Astrocyte (in vitro differentiated cells and primary cell): ENCODE measurements at regions not wholly inside any gene's neighbourhood (a gene's known extent, or its start where the extent isn't known, plus 50 kb on each side); places are given as distances from the start of the nearest gene placed in this dataset.

Experiments
- DNase-seq: peaks from one replicate; pipeline ENCODE4 v3.0.0-alpha.2; 2010; ENCODE audit warnings: low read depth
- FAIRE-seq: peaks from 2 replicates; lab custom pipeline; 2011; peaks lifted over from hg19 to GRCh38; lab: Jason Lieb, UNC
- H2AFZ ChIP-seq: 2 replicates; pipeline ENCODE4 v1.6.0; 2012; ENCODE audit warnings: low read depth, low read length, inconsistent platforms
- H3K27ac ChIP-seq: 2 replicates; pipeline ENCODE4 v1.5.1; 2011; ENCODE audit warnings: low read depth, low read length, inconsistent platforms
- H3K27me3 ChIP-seq: 2 replicates; pipeline ENCODE4 v1.6.0; 2011; ENCODE audit warnings: low read length, inconsistent platforms; ENCODE audit not compliant: insufficient read depth
- H3K36me3 ChIP-seq: 2 replicates; pipeline ENCODE4 v1.5.1; 2011; ENCODE audit warnings: low read length, inconsistent platforms; ENCODE audit not compliant: insufficient read depth
- H3K4me1 ChIP-seq: 2 replicates; pipeline ENCODE4 v1.5.1; 2011; ENCODE audit warnings: low read length, inconsistent platforms; ENCODE audit not compliant: insufficient read depth
- H3K4me2 ChIP-seq: 2 replicates; pipeline ENCODE4 v1.6.0; 2012; ENCODE audit warnings: low read length, inconsistent platforms
- H3K4me3 ChIP-seq: 2 replicates; pipeline ENCODE4 v1.5.1; 2011; ENCODE audit warnings: low read depth, mild to moderate bottlenecking, low read length, inconsistent platforms; ENCODE audit not compliant: insufficient read depth
- H3K79me2 ChIP-seq: 2 replicates; pipeline ENCODE4 v1.6.0; 2012; ENCODE audit warnings: mild to moderate bottlenecking, low read length, inconsistent platforms; ENCODE audit not compliant: insufficient read depth
- H3K9ac ChIP-seq: 2 replicates; pipeline ENCODE4 v1.6.0; 2012; ENCODE audit warnings: mild to moderate bottlenecking, low read length, inconsistent platforms
- H3K9me3 ChIP-seq: 2 replicates; pipeline ENCODE4 v1.5.1; 2012; ENCODE audit warnings: low read depth, mild to moderate bottlenecking, low read length, inconsistent platforms; ENCODE audit not compliant: insufficient read depth
- H4K20me1 ChIP-seq: 2 replicates; pipeline ENCODE4 v1.6.0; 2012; ENCODE audit warnings: low read length, inconsistent platforms; ENCODE audit not compliant: insufficient read depth
- H3K27ac Mint-ChIP-seq: one replicate; pipeline ENCODE4 v1.8.0; 2021; ENCODE audit warnings: mild to moderate bottlenecking, mixed read lengths; ENCODE audit not compliant: unreplicated experiment
- H3K27me3 Mint-ChIP-seq: one replicate; pipeline ENCODE4 v1.8.0; 2021; ENCODE audit warnings: low read depth, mixed read lengths; ENCODE audit not compliant: unreplicated experiment
- H3K36me3 Mint-ChIP-seq: one replicate; pipeline ENCODE4 v1.8.0; 2021; ENCODE audit warnings: low read depth, mixed read lengths; ENCODE audit not compliant: unreplicated experiment
- H3K4me1 Mint-ChIP-seq: one replicate; pipeline ENCODE4 v1.8.0; 2021; ENCODE audit warnings: low read depth, mixed read lengths; ENCODE audit not compliant: unreplicated experiment
- H3K4me3 Mint-ChIP-seq: one replicate; pipeline ENCODE4 v1.8.0; 2021; ENCODE audit warnings: mild to moderate bottlenecking, moderate library complexity, mixed read lengths; ENCODE audit not compliant: unreplicated experiment
- H3K9me3 Mint-ChIP-seq: one replicate; pipeline ENCODE4 v1.8.0; 2021; ENCODE audit warnings: mild to moderate bottlenecking, mixed read lengths; ENCODE audit not compliant: unreplicated experiment
- EZH2 ChIP-seq: IDR thresholded peaks from 2 replicates; pipeline ENCODE4 v1.6.1; 2012; ENCODE audit warnings: mild to moderate bottlenecking, low read length, inconsistent platforms; ENCODE audit not compliant: insufficient read depth
- TF ChIP-seq, protein P1 (sequence below): IDR thresholded peaks from 2 replicates; pipeline ENCODE4 v1.5.1; 2011; ENCODE audit warnings: low read depth, mild to moderate bottlenecking, inconsistent platforms, low read length, moderate library complexity; ENCODE audit not compliant: insufficient read depth

DNA sequence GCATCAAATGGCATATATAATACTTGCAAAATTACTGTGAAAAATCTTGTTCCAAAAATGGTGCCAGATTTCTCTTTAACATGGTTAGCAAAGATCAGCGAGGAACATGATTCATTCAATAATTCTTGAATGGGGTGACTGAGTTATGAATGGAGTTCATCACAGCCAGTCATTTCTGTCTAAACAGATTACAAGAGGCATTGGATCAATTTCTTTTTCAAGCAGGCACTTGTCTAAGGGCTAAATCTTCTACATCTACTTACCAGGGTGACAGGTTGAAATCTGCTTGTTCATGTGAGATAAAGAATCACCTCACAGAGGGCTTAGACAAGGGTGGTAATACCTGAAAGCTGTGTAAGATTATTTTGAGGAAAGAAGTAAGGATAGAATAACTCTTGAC, 247.7 kb downstream of the ATP23 start:
- Histone ChIP-seq H3K79me2 (no peaks in the 10 kb centered on the region), H3K27me3 (no peaks in the 10 kb centered on the region), H3K4me2 (no peak overlapping the region), H2AFZ (no peak overlapping the region), H3K9me3 (no peaks in the 10 kb centered on the region), H3K27ac (no peak overlapping the region), H3K4me3 (no peak overlapping the region), H3K4me1 (no peaks in the 10 kb centered on the region), H4K20me1 (no peaks in the 10 kb centered on the region), H3K36me3 (no peaks in the 10 kb centered on the region), H3K9ac (no peak overlapping the region)
- Mint-ChIP-seq H3K27me3 (no peaks in the 10 kb centered on the region), H3K4me1 (no peaks in the 10 kb centered on the region), H3K9me3 (peaks cover 9% of the 10 kb centered on the region), H3K27ac (no peak overlapping the region), H3K4me3 (no peak overlapping the region), H3K36me3 (no peaks in the 10 kb centered on the region)
- no peak for TF ChIP-seq EZH2
- TF ChIP-seq, protein P1, sequence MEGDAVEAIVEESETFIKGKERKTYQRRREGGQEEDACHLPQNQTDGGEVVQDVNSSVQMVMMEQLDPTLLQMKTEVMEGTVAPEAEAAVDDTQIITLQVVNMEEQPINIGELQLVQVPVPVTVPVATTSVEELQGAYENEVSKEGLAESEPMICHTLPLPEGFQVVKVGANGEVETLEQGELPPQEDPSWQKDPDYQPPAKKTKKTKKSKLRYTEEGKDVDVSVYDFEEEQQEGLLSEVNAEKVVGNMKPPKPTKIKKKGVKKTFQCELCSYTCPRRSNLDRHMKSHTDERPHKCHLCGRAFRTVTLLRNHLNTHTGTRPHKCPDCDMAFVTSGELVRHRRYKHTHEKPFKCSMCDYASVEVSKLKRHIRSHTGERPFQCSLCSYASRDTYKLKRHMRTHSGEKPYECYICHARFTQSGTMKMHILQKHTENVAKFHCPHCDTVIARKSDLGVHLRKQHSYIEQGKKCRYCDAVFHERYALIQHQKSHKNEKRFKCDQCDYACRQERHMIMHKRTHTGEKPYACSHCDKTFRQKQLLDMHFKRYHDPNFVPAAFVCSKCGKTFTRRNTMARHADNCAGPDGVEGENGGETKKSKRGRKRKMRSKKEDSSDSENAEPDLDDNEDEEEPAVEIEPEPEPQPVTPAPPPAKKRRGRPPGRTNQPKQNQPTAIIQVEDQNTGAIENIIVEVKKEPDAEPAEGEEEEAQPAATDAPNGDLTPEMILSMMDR: no peak
- DNase-seq: no peak
- FAIRE-seq: no peak

DNA sequence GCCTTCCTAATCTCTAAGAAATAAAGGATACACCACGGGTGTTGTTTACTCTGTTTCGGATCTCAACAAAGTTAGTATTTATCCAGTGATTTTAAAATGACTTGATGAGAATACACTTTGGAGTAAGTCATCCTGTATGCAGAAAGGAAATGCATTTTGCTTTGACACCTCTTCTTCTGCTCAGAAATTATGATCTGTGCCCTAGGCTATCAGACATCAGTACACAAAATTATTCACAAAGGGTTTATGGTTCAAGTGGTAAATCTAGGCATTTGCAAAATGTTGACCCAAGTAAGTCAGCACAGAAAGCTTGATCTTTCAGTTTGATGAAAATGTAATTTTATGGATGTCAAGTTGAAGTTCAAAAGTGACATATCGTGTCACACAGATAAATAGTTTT, 248.5 kb downstream of the ATP23 start:
- no peaks in the 10 kb centered on the region for H3K27me3 Mint-ChIP-seq
- TF ChIP-seq, protein P1: no peak
- TF ChIP-seq EZH2: no peak
- no peak overlapping the region for H2AFZ ChIP-seq
- H3K4me1 Mint-ChIP-seq: no peaks in the 10 kb centered on the region
- no peaks in the 10 kb centered on the region for H3K4me1 ChIP-seq
- FAIRE-seq (no peak), DNase-seq (no peak)
- H3K79me2 ChIP-seq: no peaks in the 10 kb centered on the region
- no peaks in the 10 kb centered on the region for H3K36me3 ChIP-seq
- no peak overlapping the region for H3K27ac Mint-ChIP-seq
- no peak overlapping the region for H3K27ac ChIP-seq
- H3K27me3 ChIP-seq: no peaks in the 10 kb centered on the region
- H3K4me3 ChIP-seq: no peak overlapping the region
- H3K36me3 Mint-ChIP-seq: no peaks in the 10 kb centered on the region
- H3K4me3 Mint-ChIP-seq: no peak overlapping the region
- H4K20me1 ChIP-seq: no peaks in the 10 kb centered on the region
- H3K9me3 ChIP-seq: no peaks in the 10 kb centered on the region
- H3K9me3 Mint-ChIP-seq: peaks cover 9% of the 10 kb centered on the region
- no peak overlapping the region for H3K4me2 ChIP-seq
- H3K9ac ChIP-seq: no peak overlapping the region

DNA sequence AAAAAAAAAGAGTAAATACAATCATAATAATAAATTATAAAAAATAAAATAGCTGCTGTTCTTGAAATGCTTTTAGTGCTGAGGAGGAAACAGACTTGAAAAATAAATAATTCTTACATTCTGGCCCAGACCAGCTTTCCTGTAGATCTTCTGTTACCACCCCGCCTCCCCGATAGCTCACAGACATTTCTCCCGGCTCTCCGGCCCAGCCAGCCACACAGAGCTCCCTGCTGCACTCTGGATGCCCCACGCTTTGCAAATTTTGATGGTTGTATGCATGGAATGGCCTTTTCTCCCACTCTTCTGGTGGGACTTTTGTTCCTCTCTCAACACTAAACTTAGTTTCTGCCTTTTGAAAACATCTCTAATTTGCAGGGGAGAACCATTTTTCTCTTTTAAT, 249.3 kb downstream of the ATP23 start:
- Histone ChIP-seq H3K4me1 (no peaks in the 10 kb centered on the region), H3K9ac (no peak overlapping the region), H3K4me2 (no peak overlapping the region), H3K9me3 (no peaks in the 10 kb centered on the region), H3K36me3 (no peaks in the 10 kb centered on the region), H3K27me3 (no peaks in the 10 kb centered on the region), H3K4me3 (no peak overlapping the region), H4K20me1 (no peaks in the 10 kb centered on the region), H3K27ac (no peak overlapping the region), H2AFZ (no peak overlapping the region), H3K79me2 (no peaks in the 10 kb centered on the region)
- Mint-ChIP-seq H3K27ac (no peak overlapping the region), H3K27me3 (no peaks in the 10 kb centered on the region), H3K36me3 (no peaks in the 10 kb centered on the region), H3K4me1 (no peaks in the 10 kb centered on the region), H3K9me3 (peaks cover 12% of the 10 kb centered on the region), H3K4me3 (no peak overlapping the region)
- no peak for TF ChIP-seq EZH2
- TF ChIP-seq, protein P1: no peak
- no peak for DNase-seq
- no peak for FAIRE-seq
